Neural cell (in vitro differentiated cells): ENCODE measurements at regions not wholly inside any gene's neighbourhood (a gene's known extent, or its start where the extent isn't known, plus 50 kb on each side); places are given as distances from the start of the nearest gene placed in this dataset.

Experiments used
- H2AFZ ChIP-seq: fragments of 200-600, 300-800 bp; sonication (generic), shearing (Covaris generic); 2 replicates; pipeline ENCODE4 v1.6.0; 2014; ENCODE audit warnings: low read depth, mild to moderate bottlenecking, antibody characterized with exemption, low read length, moderate library complexity
- H3F3A ChIP-seq: fragments of 200-600 bp; shearing (Covaris generic); 2 replicates; pipeline ENCODE4 v1.6.1; 2016; ENCODE audit warnings: mild to moderate bottlenecking, moderate library complexity, mixed read lengths, antibody characterized with exemption, low read length; ENCODE audit not compliant: insufficient read depth, poor library complexity, severe bottlenecking
- H3K27ac ChIP-seq: fragments of 200-600, 300-800 bp; sonication (generic), shearing (Covaris generic); 2 replicates; pipeline ENCODE4 v1.5.1; 2014; ENCODE audit warnings: mild to moderate bottlenecking, low read length, moderate library complexity
- H3K27me3 ChIP-seq: fragments of 300-800, 200-600 bp; sonication (generic), shearing (Covaris generic); 2 replicates; pipeline ENCODE4 v1.6.0; 2014; ENCODE audit warnings: mild to moderate bottlenecking, low read depth, low read length, moderate library complexity; ENCODE audit not compliant: insufficient read depth
- H3K36me3 ChIP-seq: fragments of 300-800, 200-600 bp; sonication (generic), shearing (Covaris generic); 2 replicates; pipeline ENCODE4 v1.5.1; 2014; ENCODE audit warnings: mild to moderate bottlenecking, antibody characterized with exemption, low read length, moderate library complexity; ENCODE audit not compliant: insufficient read depth
- H3K4me2 ChIP-seq: fragments of 300-800, 200-600 bp; sonication (generic), shearing (Covaris generic); 2 replicates; pipeline ENCODE4 v1.6.0; 2014; ENCODE audit warnings: mild to moderate bottlenecking, low read length
- H3K4me3 ChIP-seq: fragments of 300-800, 200-600 bp; sonication (generic), shearing (Covaris generic); 2 replicates; pipeline ENCODE4 v1.5.1; 2014; ENCODE audit warnings: mild to moderate bottlenecking, low read length, moderate library complexity
- H3K79me2 ChIP-seq: fragments of 200-600 bp; shearing (Covaris generic); replicated peaks from 2 replicates; pipeline ENCODE4 v1.6.0; 2014; ENCODE audit warnings: mild to moderate bottlenecking, low read length, moderate library complexity; ENCODE audit not compliant: insufficient read depth
- H3K9ac ChIP-seq: fragments of 300-800, 200-600 bp; sonication (generic), shearing (Covaris generic); 2 replicates; pipeline ENCODE4 v1.6.1; 2016; ENCODE audit warnings: mild to moderate bottlenecking, low read length, mixed read lengths
- H3K9me2 ChIP-seq: fragments of 200-600 bp; shearing (Covaris generic); 2 replicates; pipeline ENCODE4 v1.6.1; 2016; ENCODE audit warnings: mild to moderate bottlenecking, low read length, mixed read lengths; ENCODE audit not compliant: insufficient read depth
- H3K9me3 ChIP-seq: fragments of 200-600, 300-800 bp; sonication (generic), shearing (Covaris generic); 2 replicates; pipeline ENCODE4 v1.6.1; 2016; ENCODE audit warnings: mild to moderate bottlenecking, mixed run types, low read length, moderate library complexity, mixed read lengths
- H4K20me1 ChIP-seq: fragments of 200-600 bp; shearing (Covaris generic); 2 replicates; pipeline ENCODE4 v1.6.1; 2016; ENCODE audit warnings: mild to moderate bottlenecking, mixed run types; ENCODE audit not compliant: insufficient read depth
- EP300 ChIP-seq: fragments of 450-650 bp; conservative IDR thresholded peaks from 2 replicates; pipeline ENCODE4 v1.6.1; 2014; ENCODE audit warnings: antibody characterized with exemption, mild to moderate bottlenecking, moderate library complexity; ENCODE audit not compliant: poor library complexity, severe bottlenecking
- EZH2 ChIP-seq: fragments of 200-600, 300-800 bp; shearing (Covaris generic), sonication (generic); IDR thresholded peaks from 2 replicates; pipeline ENCODE4 v1.6.1; 2014; ENCODE audit warnings: antibody characterized with exemption, low read length, borderline replicate concordance, mild to moderate bottlenecking; ENCODE audit not compliant: insufficient read depth, poor library complexity, severe bottlenecking
- MXI1 ChIP-seq: fragments of 450-650 bp; conservative IDR thresholded peaks from 2 replicates; pipeline ENCODE4 v1.6.1; 2014; ENCODE audit warnings: antibody characterized with exemption, mild to moderate bottlenecking; ENCODE audit not compliant: poor library complexity, severe bottlenecking
- POLR2AphosphoS5 ChIP-seq: IDR thresholded peaks from 2 replicates; pipeline ENCODE4 v1.6.1; 2012
- RAD21 ChIP-seq: fragments of 450-650 bp; conservative IDR thresholded peaks from 2 replicates; pipeline ENCODE4 v1.6.1; 2014; ENCODE audit warnings: antibody characterized with exemption, mild to moderate bottlenecking, moderate library complexity
- SMC3 ChIP-seq: fragments of 450-650 bp; conservative IDR thresholded peaks from 2 replicates; pipeline ENCODE4 v1.6.1; 2014; ENCODE audit warnings: antibody characterized with exemption, mild to moderate bottlenecking, moderate library complexity; ENCODE audit not compliant: poor library complexity
- TAF1 ChIP-seq: IDR thresholded peaks from 2 replicates; pipeline ENCODE4 v1.6.1; 2012; ENCODE audit warnings: low read depth
- TF ChIP-seq, protein P1 (sequence below): IDR thresholded peaks from 2 replicates; pipeline ENCODE4 v1.6.1; 2012; ENCODE audit warnings: borderline replicate concordance
- TF ChIP-seq, protein P2 (sequence below): fragments of 450-650 bp; IDR thresholded peaks from 2 replicates; pipeline ENCODE4 v1.5.1; 2014; ENCODE audit warnings: antibody characterized with exemption, mild to moderate bottlenecking, moderate library complexity; ENCODE audit not compliant: poor library complexity, severe bottlenecking

DNA sequence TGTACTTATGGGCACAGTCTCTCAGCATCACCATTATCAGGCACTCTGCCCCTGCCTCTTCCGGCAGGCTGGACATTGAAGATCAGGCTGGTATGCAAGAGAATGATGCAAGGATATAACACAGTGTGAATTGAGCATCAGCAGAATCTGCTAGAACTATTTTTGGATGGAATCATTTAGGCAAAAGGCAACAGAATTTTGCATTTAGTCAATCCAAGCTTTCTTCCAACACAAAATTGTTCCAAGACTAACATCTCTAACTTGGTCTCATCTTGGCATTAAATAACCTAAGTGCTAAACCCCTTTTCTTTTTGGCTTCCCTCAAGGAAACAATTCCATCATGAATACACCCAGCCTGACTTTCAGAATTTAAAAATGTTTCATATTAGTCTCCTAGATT, 339.9 kb downstream of the PRELID2 start:
- Histone ChIP-seq H3K79me2 (no peaks in the 10 kb centered on the region), H4K20me1 (no peaks in the 10 kb centered on the region), H3K9me2 (no peaks in the 10 kb centered on the region), H3K27ac (no peak overlapping the region), H3K27me3 (no peaks in the 10 kb centered on the region), H3K9me3 (no peaks in the 10 kb centered on the region), H2AFZ (no peak overlapping the region), H3K9ac (no peak overlapping the region), H3K36me3 (no peaks in the 10 kb centered on the region), H3K4me2 (no peak overlapping the region), H3K4me3 (no peak overlapping the region), H3F3A (no peaks in the 10 kb centered on the region)
- TF ChIP-seq RAD21 (no peak), POLR2AphosphoS5 (no peak), SMC3 (no peak), EP300 (no peak), MXI1 (no peak), EZH2 (no peak), TAF1 (no peak)
- TF ChIP-seq, protein P1, sequence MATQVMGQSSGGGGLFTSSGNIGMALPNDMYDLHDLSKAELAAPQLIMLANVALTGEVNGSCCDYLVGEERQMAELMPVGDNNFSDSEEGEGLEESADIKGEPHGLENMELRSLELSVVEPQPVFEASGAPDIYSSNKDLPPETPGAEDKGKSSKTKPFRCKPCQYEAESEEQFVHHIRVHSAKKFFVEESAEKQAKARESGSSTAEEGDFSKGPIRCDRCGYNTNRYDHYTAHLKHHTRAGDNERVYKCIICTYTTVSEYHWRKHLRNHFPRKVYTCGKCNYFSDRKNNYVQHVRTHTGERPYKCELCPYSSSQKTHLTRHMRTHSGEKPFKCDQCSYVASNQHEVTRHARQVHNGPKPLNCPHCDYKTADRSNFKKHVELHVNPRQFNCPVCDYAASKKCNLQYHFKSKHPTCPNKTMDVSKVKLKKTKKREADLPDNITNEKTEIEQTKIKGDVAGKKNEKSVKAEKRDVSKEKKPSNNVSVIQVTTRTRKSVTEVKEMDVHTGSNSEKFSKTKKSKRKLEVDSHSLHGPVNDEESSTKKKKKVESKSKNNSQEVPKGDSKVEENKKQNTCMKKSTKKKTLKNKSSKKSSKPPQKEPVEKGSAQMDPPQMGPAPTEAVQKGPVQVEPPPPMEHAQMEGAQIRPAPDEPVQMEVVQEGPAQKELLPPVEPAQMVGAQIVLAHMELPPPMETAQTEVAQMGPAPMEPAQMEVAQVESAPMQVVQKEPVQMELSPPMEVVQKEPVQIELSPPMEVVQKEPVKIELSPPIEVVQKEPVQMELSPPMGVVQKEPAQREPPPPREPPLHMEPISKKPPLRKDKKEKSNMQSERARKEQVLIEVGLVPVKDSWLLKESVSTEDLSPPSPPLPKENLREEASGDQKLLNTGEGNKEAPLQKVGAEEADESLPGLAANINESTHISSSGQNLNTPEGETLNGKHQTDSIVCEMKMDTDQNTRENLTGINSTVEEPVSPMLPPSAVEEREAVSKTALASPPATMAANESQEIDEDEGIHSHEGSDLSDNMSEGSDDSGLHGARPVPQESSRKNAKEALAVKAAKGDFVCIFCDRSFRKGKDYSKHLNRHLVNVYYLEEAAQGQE: no peak
- TF ChIP-seq, protein P2, sequence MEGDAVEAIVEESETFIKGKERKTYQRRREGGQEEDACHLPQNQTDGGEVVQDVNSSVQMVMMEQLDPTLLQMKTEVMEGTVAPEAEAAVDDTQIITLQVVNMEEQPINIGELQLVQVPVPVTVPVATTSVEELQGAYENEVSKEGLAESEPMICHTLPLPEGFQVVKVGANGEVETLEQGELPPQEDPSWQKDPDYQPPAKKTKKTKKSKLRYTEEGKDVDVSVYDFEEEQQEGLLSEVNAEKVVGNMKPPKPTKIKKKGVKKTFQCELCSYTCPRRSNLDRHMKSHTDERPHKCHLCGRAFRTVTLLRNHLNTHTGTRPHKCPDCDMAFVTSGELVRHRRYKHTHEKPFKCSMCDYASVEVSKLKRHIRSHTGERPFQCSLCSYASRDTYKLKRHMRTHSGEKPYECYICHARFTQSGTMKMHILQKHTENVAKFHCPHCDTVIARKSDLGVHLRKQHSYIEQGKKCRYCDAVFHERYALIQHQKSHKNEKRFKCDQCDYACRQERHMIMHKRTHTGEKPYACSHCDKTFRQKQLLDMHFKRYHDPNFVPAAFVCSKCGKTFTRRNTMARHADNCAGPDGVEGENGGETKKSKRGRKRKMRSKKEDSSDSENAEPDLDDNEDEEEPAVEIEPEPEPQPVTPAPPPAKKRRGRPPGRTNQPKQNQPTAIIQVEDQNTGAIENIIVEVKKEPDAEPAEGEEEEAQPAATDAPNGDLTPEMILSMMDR: no peak

DNA sequence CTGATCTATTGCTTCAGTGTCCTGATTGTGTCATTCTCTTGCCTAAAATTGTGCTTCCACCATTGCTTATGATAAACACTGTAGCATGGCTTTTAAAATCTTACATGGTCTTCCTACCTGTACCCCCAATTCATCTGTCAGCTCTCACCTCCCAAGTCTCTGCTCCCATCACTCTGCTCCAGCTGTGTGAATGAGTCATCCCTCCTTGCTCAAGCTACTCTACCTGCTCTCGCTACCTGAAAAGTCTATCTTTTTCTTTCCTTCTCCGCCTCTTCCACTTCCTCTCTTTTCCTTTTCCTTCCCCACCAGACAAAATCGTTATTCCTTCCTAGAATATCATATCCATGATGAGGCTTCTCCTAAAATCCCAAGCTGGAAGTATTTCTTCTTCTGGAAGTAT, 341.7 kb downstream of the PRELID2 start:
- Histone ChIP-seq H3K79me2 (no peaks in the 10 kb centered on the region), H3K27ac (no peak overlapping the region), H3F3A (no peaks in the 10 kb centered on the region), H3K9me3 (no peaks in the 10 kb centered on the region), H3K9me2 (no peaks in the 10 kb centered on the region), H2AFZ (no peak overlapping the region), H3K36me3 (no peaks in the 10 kb centered on the region), H4K20me1 (no peaks in the 10 kb centered on the region), H3K27me3 (no peaks in the 10 kb centered on the region), H3K4me3 (no peak overlapping the region), H3K9ac (no peak overlapping the region), H3K4me2 (no peak overlapping the region)
- TF ChIP-seq EP300 (no peak), RAD21 (no peak), SMC3 (no peak), TAF1 (no peak), MXI1 (no peak)
- TF ChIP-seq, protein P2: no peak
